ENCODE measurements at regions not wholly inside any gene's neighbourhood (a gene's known extent, or its start where the extent isn't known, plus 50 kb on each side); places are given as distances from the start of the nearest gene placed in this dataset.

DNA sequence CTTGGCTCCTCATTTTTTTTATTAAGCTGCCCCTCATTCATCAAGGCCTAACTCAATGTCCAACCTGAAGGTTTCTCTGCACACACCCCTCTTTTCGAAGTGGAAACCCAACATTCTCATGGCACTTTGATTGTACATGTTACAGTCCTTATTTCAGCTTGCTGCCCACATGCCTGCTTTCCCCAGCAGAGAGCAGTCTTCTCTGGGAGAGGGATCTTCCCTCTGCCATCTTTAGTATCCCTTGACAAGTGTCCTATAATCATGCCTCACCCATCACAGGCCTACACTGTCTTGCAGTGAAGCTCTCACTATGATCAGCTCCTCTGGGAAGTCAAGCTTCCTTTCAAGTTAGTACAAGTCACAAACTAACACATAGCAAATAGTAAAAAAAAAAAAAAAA lies 175.1 kb downstream of the ACER2 start:
- no peaks in the 10 kb centered on the region for H3K36me3 ChIP-seq (ENCODE audit: control insufficient read depth, insufficient read depth, low read length)
- no peak overlapping the region for H3K4me3 ChIP-seq (ENCODE audit: low read depth, low read length)
- no peak for DNase-seq (ENCODE audit: low read depth in 4 of 6, low spot score in 6 of 6)
- no peak overlapping the region for H3K27ac ChIP-seq (ENCODE audit: low read depth, low read length)
- no peaks in the 10 kb centered on the region for H3K9me3 ChIP-seq (ENCODE audit: control insufficient read depth, insufficient read depth, low read length)
- no peaks in the 10 kb centered on the region for H3K27me3 ChIP-seq (ENCODE audit: control insufficient read depth, insufficient read depth, low read length)
- no peaks in the 10 kb centered on the region for H3K4me1 ChIP-seq (ENCODE audit: control insufficient read depth, insufficient read depth, low read length)
- WGBS (ENCODE audit: insufficient coverage), result 80% methylated on average over 1 of the region's 1 CpG

DNA sequence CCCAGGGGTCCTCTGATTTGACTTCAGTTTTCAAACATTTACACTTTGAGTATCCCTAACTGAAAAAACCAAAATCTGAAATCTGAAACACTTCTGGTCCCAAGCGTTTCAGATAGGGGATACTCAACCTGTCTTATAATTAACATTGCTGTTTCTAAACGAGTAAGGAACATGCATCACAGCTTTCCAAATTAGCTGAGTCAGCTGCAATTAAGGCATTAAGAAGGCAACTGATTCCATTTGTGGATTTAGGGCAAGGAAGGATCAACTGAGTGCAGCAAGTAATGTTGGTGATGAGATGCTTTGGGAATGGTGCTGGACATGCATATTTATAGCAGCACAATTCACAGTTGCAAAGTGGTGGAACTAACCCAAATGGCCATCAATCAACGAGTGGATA lies 168.6 kb downstream of the ACER2 start:
- Histone ChIP-seq H3K27ac (ENCODE audit: low read depth, low read length) (no peak overlapping the region), H3K4me1 (ENCODE audit: control insufficient read depth, insufficient read depth, low read length) (no peaks in the 10 kb centered on the region), H3K4me3 (ENCODE audit: low read depth, low read length) (no peak overlapping the region), H3K9me3 (ENCODE audit: control insufficient read depth, insufficient read depth, low read length) (no peaks in the 10 kb centered on the region), H3K36me3 (ENCODE audit: control insufficient read depth, insufficient read depth, low read length) (no peaks in the 10 kb centered on the region), H3K27me3 (ENCODE audit: control insufficient read depth, insufficient read depth, low read length) (no peaks in the 10 kb centered on the region)
- 67% methylated on average over 1 of the region's 3 CpGs for WGBS (ENCODE audit: insufficient coverage)
- DNase-seq (ENCODE audit: low read depth in 4 of 6, low spot score in 6 of 6), result no peak

GRCh38 chr9:19568946-19569345 lies 160.1 kb downstream of the ACER2 start:
- 60% methylated on average over 1 of the region's 3 CpGs for WGBS (ENCODE audit: insufficient coverage)
- H3K27ac ChIP-seq (ENCODE audit: low read depth, low read length), result no peak overlapping the region
- H3K9me3 ChIP-seq (ENCODE audit: control insufficient read depth, insufficient read depth, low read length), result no peaks in the 10 kb centered on the region
- no peaks in the 10 kb centered on the region for H3K27me3 ChIP-seq (ENCODE audit: control insufficient read depth, insufficient read depth, low read length)
- no peak overlapping the region for H3K4me3 ChIP-seq (ENCODE audit: low read depth, low read length)
- H3K4me1 ChIP-seq (ENCODE audit: control insufficient read depth, insufficient read depth, low read length), result no peaks in the 10 kb centered on the region
- no peaks in the 10 kb centered on the region for H3K36me3 ChIP-seq (ENCODE audit: control insufficient read depth, insufficient read depth, low read length)
- DNase-seq (ENCODE audit: low read depth in 4 of 6, low spot score in 6 of 6), result peak in 1 of 6 donors; percentile 59

- Histone ChIP-seq H3K27me3 (ENCODE audit: control insufficient read depth, insufficient read depth, low read length) (no peaks in the 10 kb centered on the region), H3K4me3 (ENCODE audit: low read depth, low read length) (no peak overlapping the region), H3K4me1 (ENCODE audit: control insufficient read depth, insufficient read depth, low read length) (no peaks in the 10 kb centered on the region), H3K36me3 (ENCODE audit: control insufficient read depth, insufficient read depth, low read length) (no peaks in the 10 kb centered on the region), H3K9me3 (ENCODE audit: control insufficient read depth, insufficient read depth, low read length) (no peaks in the 10 kb centered on the region), H3K27ac (ENCODE audit: low read depth, low read length) (no peak overlapping the region)
- DNase-seq (ENCODE audit: low read depth in 4 of 6, low spot score in 6 of 6), result peak in 1 of 6 donors; percentile 47
- no CpG with 5 or more reads among the region's 3 CpGs for WGBS (ENCODE audit: insufficient coverage)
Measured at GRCh38 chr9:19564396-19565061, 155.7 kb downstream of the ACER2 start.

- no peaks in the 10 kb centered on the region for H3K27me3 ChIP-seq (ENCODE audit: control insufficient read depth, insufficient read depth, low read length)
- WGBS (ENCODE audit: insufficient coverage), result 94% methylated on average over 2 of the region's 4 CpGs
Measured at GRCh38 chr9:19555214-19555613, 146.4 kb downstream of the ACER2 start.

DNA sequence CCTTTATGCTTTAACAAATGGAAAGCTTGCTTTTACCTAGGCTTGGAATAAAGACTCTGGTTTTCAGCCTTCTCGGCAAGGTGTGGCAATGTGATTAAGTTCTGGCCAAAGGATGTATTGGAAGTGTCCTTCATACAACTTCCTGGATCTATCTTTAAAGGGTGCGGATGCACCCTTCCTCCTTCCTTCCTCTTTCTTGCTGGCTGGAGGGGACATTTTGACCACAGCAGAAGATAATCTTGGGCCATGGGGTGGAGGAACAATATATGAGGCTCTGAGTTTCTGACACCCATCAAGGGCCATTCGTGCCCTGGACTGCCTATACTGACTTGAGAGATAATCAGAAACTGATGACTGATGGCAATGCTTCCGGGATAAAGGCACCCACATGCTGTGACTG lies 145.7 kb downstream of the ACER2 start:
- peaks cover 11% of the 10 kb centered on the region for H3K4me1 ChIP-seq (ENCODE audit: control insufficient read depth, insufficient read depth, low read length)
- WGBS (ENCODE audit: insufficient coverage), result 77% methylated on average over 2 of the region's 4 CpGs
- no peaks in the 10 kb centered on the region for H3K27me3 ChIP-seq (ENCODE audit: control insufficient read depth, insufficient read depth, low read length)
- H3K4me3 ChIP-seq (ENCODE audit: low read depth, low read length), result no peak overlapping the region
- H3K9me3 ChIP-seq (ENCODE audit: control insufficient read depth, insufficient read depth, low read length), result no peaks in the 10 kb centered on the region
- no peak for DNase-seq (ENCODE audit: low read depth in 4 of 6, low spot score in 6 of 6)
- H3K36me3 ChIP-seq (ENCODE audit: control insufficient read depth, insufficient read depth, low read length), result no peaks in the 10 kb centered on the region
- no peak overlapping the region for H3K27ac ChIP-seq (ENCODE audit: low read depth, low read length)

More at GRCh38 chr9:19555214-19555613, 146.4 kb downstream of the ACER2 start:
- no peaks in the 10 kb centered on the region for H3K9me3 ChIP-seq (ENCODE audit: control insufficient read depth, insufficient read depth, low read length)
- no peak for DNase-seq (ENCODE audit: low read depth in 4 of 6, low spot score in 6 of 6)
- no peak overlapping the region for H3K27ac ChIP-seq (ENCODE audit: low read depth, low read length)
- no peaks in the 10 kb centered on the region for H3K36me3 ChIP-seq (ENCODE audit: control insufficient read depth, insufficient read depth, low read length)
- H3K4me3 ChIP-seq (ENCODE audit: low read depth, low read length), result no peak overlapping the region
- H3K4me1 ChIP-seq (ENCODE audit: control insufficient read depth, insufficient read depth, low read length), result peaks cover 11% of the 10 kb centered on the region

- H3K4me3 ChIP-seq (ENCODE audit: low read depth, low read length), result no peak overlapping the region
- no peaks in the 10 kb centered on the region for H3K36me3 ChIP-seq (ENCODE audit: control insufficient read depth, insufficient read depth, low read length)
- H3K9me3 ChIP-seq (ENCODE audit: control insufficient read depth, insufficient read depth, low read length), result no peaks in the 10 kb centered on the region
- no peak for DNase-seq (ENCODE audit: low read depth in 4 of 6, low spot score in 6 of 6)
- H3K27ac ChIP-seq (ENCODE audit: low read depth, low read length), result peak overlapping the region; percentile 1
- no peaks in the 10 kb centered on the region for H3K27me3 ChIP-seq (ENCODE audit: control insufficient read depth, insufficient read depth, low read length)
- peaks cover 11% of the 10 kb centered on the region for H3K4me1 ChIP-seq (ENCODE audit: control insufficient read depth, insufficient read depth, low read length)
Measured at GRCh38 chr9:19553441-19553840, 144.6 kb downstream of the ACER2 start.

DNA sequence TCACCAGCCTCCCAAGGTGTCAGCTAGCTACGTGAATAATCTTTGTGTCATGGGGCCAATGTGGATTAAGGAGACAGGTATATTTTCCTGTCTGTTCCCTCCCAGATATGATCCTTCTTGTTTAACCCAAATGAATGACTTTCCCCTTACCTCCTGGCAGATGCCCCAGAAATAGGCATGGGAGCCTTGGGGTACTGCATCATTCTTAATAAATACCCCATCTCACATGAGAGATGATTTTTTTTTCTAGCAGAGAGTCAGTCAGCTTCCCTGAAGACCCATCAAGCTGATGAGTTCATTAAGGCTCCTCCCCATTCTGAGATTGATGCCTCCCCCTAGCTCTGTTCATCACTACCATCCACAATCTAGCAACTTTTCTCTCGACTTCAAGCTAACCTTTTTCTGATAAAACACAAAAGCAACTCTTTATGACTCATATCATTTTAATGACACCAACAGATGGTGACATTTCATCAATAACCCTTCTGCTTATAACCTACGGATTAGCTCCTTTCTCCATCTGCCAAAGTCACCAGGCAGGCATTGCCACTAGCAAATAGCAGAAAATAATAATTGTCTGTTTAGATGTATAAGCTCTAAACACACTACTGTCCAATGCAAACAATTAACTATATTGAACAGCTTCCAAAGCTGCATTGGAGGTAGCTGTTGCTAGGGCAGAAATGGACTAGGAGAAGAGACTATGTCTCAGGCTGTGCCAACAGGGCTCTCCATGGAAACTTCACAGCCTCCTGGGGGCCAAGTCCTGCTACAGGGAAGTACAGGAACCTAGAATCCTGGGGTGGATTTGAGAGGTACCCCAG lies 143.7 kb downstream of the ACER2 start:
- WGBS (ENCODE audit: insufficient coverage), result 29% methylated on average over 1 of the region's 3 CpGs
- no peaks in the 10 kb centered on the region for H3K36me3 ChIP-seq (ENCODE audit: control insufficient read depth, insufficient read depth, low read length)
- H3K4me3 ChIP-seq (ENCODE audit: low read depth, low read length), result no peak overlapping the region
- DNase-seq (ENCODE audit: low read depth in 4 of 6, low spot score in 6 of 6), result peak in 5 of 6 donors; percentile 32 to 79 (median 48)
- no peak overlapping the region for H3K27ac ChIP-seq (ENCODE audit: low read depth, low read length)
- peaks cover 11% of the 10 kb centered on the region for H3K4me1 ChIP-seq (ENCODE audit: control insufficient read depth, insufficient read depth, low read length)
- no peaks in the 10 kb centered on the region for H3K27me3 ChIP-seq (ENCODE audit: control insufficient read depth, insufficient read depth, low read length)
- H3K9me3 ChIP-seq (ENCODE audit: control insufficient read depth, insufficient read depth, low read length), result no peaks in the 10 kb centered on the region

DNA sequence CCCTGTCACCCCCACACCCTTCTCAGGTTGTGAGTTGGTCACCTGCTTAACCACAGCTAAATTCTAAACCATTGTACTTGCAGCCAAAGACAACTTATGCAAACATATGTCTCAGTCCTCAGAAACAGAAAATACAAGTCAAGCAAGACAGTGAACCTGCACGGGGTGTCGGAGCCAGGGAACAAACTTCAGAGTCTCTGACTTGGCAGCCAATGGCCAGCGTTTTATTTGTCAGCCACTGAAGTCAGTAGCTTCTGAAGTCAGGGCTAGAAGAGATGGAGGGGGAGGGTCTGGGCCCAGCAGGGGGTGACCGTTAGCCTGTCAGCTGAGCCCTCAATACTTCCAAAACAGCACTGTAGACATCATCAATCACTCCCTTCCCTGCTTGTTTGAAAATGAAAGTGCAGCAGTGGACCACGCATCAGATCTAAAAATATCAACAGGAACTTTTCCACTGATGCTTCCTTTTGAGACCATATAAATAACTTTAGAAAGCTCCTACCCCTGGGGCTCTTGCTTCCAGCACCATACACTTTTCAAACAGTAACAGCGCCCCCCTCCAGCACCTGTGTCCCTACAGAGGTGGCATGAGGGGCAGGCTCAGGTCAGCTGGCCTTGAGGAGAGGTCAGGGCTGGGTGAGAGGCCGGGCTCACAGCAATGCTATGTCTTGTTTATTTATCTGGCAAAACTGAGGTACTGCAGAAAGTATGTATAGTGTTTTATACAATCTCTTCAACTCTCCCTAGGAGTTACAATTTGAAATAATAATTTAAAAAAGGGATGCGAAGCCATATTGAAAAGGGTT lies 142.5 kb downstream of the ACER2 start:
- DNase-seq (ENCODE audit: low read depth in 4 of 6, low spot score in 6 of 6), result peak in 2 of 6 donors; percentile 29 to 34
- H3K4me1 ChIP-seq (ENCODE audit: control insufficient read depth, insufficient read depth, low read length), result peaks cover 11% of the 10 kb centered on the region
- no peaks in the 10 kb centered on the region for H3K9me3 ChIP-seq (ENCODE audit: control insufficient read depth, insufficient read depth, low read length)
- no peak overlapping the region for H3K27ac ChIP-seq (ENCODE audit: low read depth, low read length)
- 14% methylated on average over 3 of the region's 8 CpGs for WGBS (ENCODE audit: insufficient coverage)
- no peak overlapping the region for H3K4me3 ChIP-seq (ENCODE audit: low read depth, low read length)
- no peaks in the 10 kb centered on the region for H3K27me3 ChIP-seq (ENCODE audit: control insufficient read depth, insufficient read depth, low read length)
- H3K36me3 ChIP-seq (ENCODE audit: control insufficient read depth, insufficient read depth, low read length), result no peaks in the 10 kb centered on the region

Measured in spinal cord (tissue), 9 donors.